GM06990 (cell line): ENCODE measurements at regions not wholly inside any gene's neighbourhood (a gene's known extent, or its start where the extent isn't known, plus 50 kb on each side); places are given as distances from the start of the nearest gene placed in this dataset.

Experiments used
- DNase-seq: peaks from one replicate; pipeline ENCODE4 v3.0.0-alpha.2; 2011; ENCODE audit not compliant: insufficient read length; ENCODE audit errors: extremely low read depth
- H3K27me3 ChIP-seq: replicated peaks from 2 replicates; pipeline ENCODE4 v1.6.0; 2011; ENCODE audit warnings: low read length; ENCODE audit not compliant: control insufficient read depth, insufficient read depth
- H3K36me3 ChIP-seq: 2 replicates; pipeline ENCODE4 v1.5.1; 2011; ENCODE audit warnings: low read length; ENCODE audit not compliant: control insufficient read depth, insufficient read depth
- H3K4me3 ChIP-seq: replicated peaks from 2 replicates; pipeline ENCODE4 v1.5.1; 2011; ENCODE audit warnings: low read depth, mild to moderate bottlenecking, control low read depth, low read length
- TF ChIP-seq, protein P1 (sequence below): IDR thresholded peaks from 2 replicates; pipeline ENCODE4 v1.5.1; 2011; ENCODE audit warnings: low read length, control low read depth, mild to moderate bottlenecking, inconsistent platforms; ENCODE audit not compliant: insufficient read depth, poor library complexity, severe bottlenecking

DNA sequence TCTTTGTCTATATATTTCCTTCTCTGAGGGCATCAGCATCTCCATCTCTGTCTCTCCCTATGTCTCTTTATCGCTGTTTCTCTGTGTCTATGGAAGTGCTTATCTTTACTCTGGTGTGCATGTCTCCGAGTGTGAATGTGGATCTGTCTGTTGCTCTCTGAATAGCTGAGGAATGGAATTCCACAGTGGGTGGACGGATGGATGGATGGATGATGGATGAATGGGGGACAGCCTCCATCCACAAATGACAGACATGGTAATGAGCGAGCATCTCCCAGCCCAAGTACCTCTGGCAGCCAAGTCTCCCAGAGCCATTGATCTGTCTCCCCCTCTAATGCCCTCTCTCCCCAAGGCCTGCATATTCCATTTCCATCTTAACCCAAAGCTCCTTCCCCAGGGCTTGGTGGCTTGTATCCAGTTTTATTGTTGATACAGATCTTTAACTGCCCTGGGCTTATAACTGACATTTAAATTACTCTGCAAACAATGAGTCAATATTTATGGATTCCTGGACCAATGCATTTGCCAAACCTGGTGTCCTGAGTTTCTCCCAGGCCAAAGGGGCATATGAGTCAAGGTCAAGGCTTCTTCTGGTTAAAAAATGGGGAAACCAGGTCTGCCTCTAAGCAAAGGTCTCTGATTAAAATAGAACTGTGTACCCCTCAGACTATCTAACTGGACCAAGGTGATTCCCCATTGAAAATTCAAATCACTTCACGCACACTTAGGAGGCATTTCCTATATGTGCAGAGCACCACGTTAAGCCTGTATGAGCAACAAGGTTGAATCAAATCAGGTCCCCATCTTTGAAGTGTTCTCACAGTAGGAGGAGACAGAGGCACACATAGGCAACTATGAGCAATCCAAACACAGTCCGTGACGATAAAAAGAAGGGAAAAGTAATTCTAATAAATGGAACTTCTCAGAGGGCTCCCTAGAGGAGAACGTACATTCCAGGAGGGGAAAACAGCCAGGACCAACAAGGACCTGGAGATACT lies 109.9 kb downstream of the TLE3 start:
- DNase-seq, result no peak
- Histone ChIP-seq H3K4me3 (no peak overlapping the region), H3K27me3 (no peaks in the 10 kb centered on the region), H3K36me3 (no peaks in the 10 kb centered on the region)
- TF ChIP-seq, protein P1, sequence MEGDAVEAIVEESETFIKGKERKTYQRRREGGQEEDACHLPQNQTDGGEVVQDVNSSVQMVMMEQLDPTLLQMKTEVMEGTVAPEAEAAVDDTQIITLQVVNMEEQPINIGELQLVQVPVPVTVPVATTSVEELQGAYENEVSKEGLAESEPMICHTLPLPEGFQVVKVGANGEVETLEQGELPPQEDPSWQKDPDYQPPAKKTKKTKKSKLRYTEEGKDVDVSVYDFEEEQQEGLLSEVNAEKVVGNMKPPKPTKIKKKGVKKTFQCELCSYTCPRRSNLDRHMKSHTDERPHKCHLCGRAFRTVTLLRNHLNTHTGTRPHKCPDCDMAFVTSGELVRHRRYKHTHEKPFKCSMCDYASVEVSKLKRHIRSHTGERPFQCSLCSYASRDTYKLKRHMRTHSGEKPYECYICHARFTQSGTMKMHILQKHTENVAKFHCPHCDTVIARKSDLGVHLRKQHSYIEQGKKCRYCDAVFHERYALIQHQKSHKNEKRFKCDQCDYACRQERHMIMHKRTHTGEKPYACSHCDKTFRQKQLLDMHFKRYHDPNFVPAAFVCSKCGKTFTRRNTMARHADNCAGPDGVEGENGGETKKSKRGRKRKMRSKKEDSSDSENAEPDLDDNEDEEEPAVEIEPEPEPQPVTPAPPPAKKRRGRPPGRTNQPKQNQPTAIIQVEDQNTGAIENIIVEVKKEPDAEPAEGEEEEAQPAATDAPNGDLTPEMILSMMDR, result no peak

DNA sequence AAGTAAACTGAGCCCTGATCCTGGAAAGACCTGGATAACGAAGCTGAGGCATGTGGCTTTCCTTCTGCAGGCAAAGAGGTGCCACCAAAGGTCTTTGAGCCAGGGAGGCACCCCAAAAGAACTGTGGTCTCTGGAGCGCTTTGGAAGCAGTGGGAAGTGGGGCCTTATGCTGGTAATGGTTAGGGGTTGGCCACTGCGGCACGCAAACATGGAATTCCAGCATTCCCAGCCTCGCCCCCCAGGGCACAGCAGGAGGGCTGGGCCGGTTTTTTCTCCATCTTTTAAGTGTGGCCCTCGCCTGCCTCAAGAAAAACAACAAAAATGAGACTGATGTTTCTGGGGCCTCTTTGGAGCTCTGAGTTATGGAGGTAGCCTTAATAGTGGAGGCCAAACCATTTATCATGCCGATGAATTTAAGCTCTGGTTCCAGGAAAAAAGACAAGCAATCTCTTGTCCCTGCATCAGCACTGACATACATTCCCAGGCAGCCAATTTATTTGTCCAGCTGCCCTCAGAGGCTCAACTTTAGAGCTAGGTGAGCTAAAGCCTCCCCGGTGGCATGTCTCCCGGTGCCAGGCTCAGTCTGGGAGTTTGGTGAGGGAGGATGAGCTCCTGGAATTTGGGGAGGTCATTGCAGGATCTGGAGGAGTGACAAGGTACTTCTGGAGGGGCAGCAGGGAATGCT lies 109.0 kb downstream of the TLE3 start:
- Histone ChIP-seq H3K27me3 (no peaks in the 10 kb centered on the region), H3K4me3 (no peak overlapping the region), H3K36me3 (no peaks in the 10 kb centered on the region)
- TF ChIP-seq, protein P1, result no peak
- DNase-seq, result no peak

DNA sequence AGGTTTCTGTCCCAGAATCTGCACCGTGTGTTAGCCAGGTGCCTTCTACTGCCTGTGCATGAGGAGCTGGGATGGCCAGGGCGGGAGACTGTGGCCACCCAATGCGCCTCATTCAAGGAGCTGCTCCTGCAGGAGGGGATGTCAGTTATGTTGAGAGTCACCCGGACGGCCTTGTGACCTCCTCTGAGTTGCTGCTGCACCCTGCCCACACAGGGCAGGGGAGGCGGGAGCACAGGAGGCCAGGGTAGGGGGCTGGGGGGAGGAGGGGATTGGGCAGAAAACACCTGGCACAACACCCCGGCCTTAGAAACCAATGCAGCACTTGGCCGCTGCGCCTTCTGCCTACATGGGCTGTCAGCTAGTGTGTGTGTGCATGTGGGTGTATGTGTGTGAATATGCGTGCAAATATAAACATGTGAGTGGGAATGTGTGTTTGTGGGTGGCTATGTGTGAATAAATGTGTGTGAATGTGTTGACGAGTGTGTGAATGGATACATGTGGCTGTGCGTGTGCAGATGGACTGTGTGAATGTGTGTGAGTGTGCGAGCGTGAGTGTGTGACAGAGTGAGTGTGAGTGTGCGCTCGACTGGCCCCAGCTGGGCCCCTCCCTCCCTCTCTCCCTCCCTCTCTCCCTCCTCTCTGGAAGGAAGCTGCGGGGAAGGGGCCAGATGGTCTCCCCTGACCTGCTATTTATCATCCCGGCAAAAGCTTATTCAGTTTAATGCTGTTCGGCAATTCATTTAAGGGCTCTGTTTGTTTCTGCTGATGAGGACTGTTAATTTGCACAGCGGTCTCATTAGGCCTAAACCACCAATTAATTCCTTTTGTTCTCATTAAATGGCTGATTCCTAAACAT lies 106.9 kb downstream of the TLE3 start:
- Histone ChIP-seq H3K27me3 (no peaks in the 10 kb centered on the region), H3K36me3 (no peaks in the 10 kb centered on the region), H3K4me3 (no peak overlapping the region)
- TF ChIP-seq, protein P1, result no peak
- no peak for DNase-seq

DNA sequence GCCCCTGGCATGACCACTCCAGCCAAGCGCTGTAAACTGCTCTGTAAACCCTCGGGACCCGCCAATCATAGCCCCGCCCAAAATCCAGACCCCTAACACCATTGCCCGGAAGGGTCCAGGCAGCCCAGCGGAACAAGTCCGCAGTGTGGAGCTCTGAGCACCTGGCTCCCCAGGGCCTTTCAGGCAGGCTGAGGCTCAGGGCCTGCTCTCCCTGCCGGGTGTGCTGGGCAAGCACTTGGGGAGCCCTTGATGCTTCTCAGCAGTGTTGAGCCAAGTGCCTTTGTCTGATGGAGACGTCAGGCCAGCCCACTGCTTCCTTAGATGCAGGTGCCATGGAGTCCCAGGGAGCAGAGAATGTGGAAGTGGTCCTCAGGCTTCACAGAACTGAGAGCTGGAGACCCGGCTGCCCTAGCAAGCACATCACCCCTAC lies 106.2 kb downstream of the TLE3 start:
- Histone ChIP-seq H3K4me3 (no peak overlapping the region), H3K36me3 (no peaks in the 10 kb centered on the region), H3K27me3 (no peaks in the 10 kb centered on the region)
- TF ChIP-seq, protein P1, result no peak
- no peak for DNase-seq

DNA sequence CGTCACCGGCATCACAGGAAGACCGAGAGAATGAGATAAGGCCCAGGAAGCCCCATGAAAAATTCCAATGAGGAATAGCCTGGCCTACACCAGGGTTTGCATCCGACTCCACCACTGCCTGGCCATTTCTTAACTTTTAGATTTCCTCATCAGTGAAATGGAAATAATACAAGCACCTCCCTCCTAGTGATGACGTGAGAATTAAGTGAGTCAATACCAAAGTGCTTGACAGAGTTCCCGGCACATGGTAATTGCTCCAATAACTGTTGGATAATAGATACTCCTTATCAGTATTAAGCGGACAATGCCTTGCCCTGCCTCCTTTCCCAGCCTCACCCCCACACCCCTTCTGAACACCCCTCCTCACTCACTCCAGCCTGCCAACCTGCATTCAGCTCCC lies 105.4 kb downstream of the TLE3 start:
- no peaks in the 10 kb centered on the region for H3K27me3 ChIP-seq
- no peak for DNase-seq
- H3K36me3 ChIP-seq, result no peaks in the 10 kb centered on the region
- TF ChIP-seq, protein P1, result no peak
- no peak overlapping the region for H3K4me3 ChIP-seq
